ENCODE measurements at regions not wholly inside any gene's neighbourhood (a gene's known extent, or its start where the extent isn't known, plus 50 kb on each side); places are given as distances from the start of the nearest gene placed in this dataset.

GRCh38 chr3:166498446-166498845 is 661.2 kb upstream of the BCHE start:
- H3K4me1 ChIP-seq (ENCODE audit: insufficient read depth, low read length), result no peaks in the 10 kb centered on the region
- POLR2A ChIA-PET (ENCODE audit: partially characterized antibody), result no interaction called here
- Mint-ChIP-seq H3K27me3 (no peaks in the 10 kb centered on the region), H3K9me3 (peaks cover 4 to 28% (median 7%) of the 10 kb centered on the region in 8 donors), H3K27ac (no peak overlapping the region), H3K4me1 (no peaks in the 10 kb centered on the region), H3K36me3 (no peaks in the 10 kb centered on the region), H3K4me3 (no peak overlapping the region)
- H3K9me3 ChIP-seq (ENCODE audit: control insufficient read depth in 1 of 2, low read length in 2 of 2), result no peaks in the 10 kb centered on the region
- H3K4me3 ChIP-seq (ENCODE audit: low read length in 2 of 2), result no peak overlapping the region
- DNase-seq, result no peak
- H3K27ac ChIP-seq (ENCODE audit: low read depth, low read length), result no peak overlapping the region
- CTCF ChIA-PET (ENCODE audit: partially characterized antibody), result no interaction called here
- H3K27me3 ChIP-seq (ENCODE audit: insufficient read depth, low read length), result no peaks in the 10 kb centered on the region
- no peaks in the 10 kb centered on the region for H3K36me3 ChIP-seq (ENCODE audit: insufficient read depth, low read length)
- intact Hi-C loops (cut with micrococcal nuclease), result no loop called here

GRCh38 chr3:166489826-166490225 is 652.6 kb upstream of the BCHE start:
- Mint-ChIP-seq H3K27me3 (no peaks in the 10 kb centered on the region), H3K36me3 (no peaks in the 10 kb centered on the region), H3K27ac (no peak overlapping the region), H3K4me3 (no peak overlapping the region), H3K9me3 (peaks cover 0 to 8% (median 4%) of the 10 kb centered on the region in 8 donors), H3K4me1 (no peaks in the 10 kb centered on the region)
- Histone ChIP-seq H3K36me3 (ENCODE audit: insufficient read depth, low read length) (no peaks in the 10 kb centered on the region), H3K4me1 (ENCODE audit: insufficient read depth, low read length) (no peaks in the 10 kb centered on the region), H3K27me3 (ENCODE audit: insufficient read depth, low read length) (no peaks in the 10 kb centered on the region), H3K9me3 (ENCODE audit: control insufficient read depth in 1 of 2, low read length in 2 of 2) (no peaks in the 10 kb centered on the region), H3K4me3 (ENCODE audit: low read length in 2 of 2) (no peak overlapping the region), H3K27ac (ENCODE audit: low read depth, low read length) (no peak overlapping the region)
- DNase-seq, result no peak
- intact Hi-C loops (cut with micrococcal nuclease), result no loop called here
- ChIA-PET POLR2A (ENCODE audit: partially characterized antibody) (no interaction called here), CTCF (ENCODE audit: partially characterized antibody) (no interaction called here)

GRCh38 chr3:166488977-166489672 is 651.9 kb upstream of the BCHE start:
- no peaks in the 10 kb centered on the region for H3K27me3 Mint-ChIP-seq
- H3K4me1 Mint-ChIP-seq, result no peaks in the 10 kb centered on the region
- no peaks in the 10 kb centered on the region for H3K9me3 ChIP-seq (ENCODE audit: control insufficient read depth in 1 of 2, low read length in 2 of 2)
- intact Hi-C loops (cut with micrococcal nuclease), result no loop called here
- no peaks in the 10 kb centered on the region for H3K4me1 ChIP-seq (ENCODE audit: insufficient read depth, low read length)
- H3K27ac Mint-ChIP-seq, result no peak overlapping the region
- POLR2A ChIA-PET (ENCODE audit: partially characterized antibody), result no interaction called here
- no peak overlapping the region for H3K27ac ChIP-seq (ENCODE audit: low read depth, low read length)
- H3K36me3 Mint-ChIP-seq, result no peaks in the 10 kb centered on the region
- H3K4me3 Mint-ChIP-seq, result no peak overlapping the region
- H3K27me3 ChIP-seq (ENCODE audit: insufficient read depth, low read length), result no peaks in the 10 kb centered on the region
- no peak overlapping the region for H3K4me3 ChIP-seq (ENCODE audit: low read length in 2 of 2)
- DNase-seq, result no peak
- CTCF ChIA-PET (ENCODE audit: partially characterized antibody), result no interaction called here
- peaks cover 0 to 11% (median 4%) of the 10 kb centered on the region in 8 donors for H3K9me3 Mint-ChIP-seq
- no peaks in the 10 kb centered on the region for H3K36me3 ChIP-seq (ENCODE audit: insufficient read depth, low read length)

- Mint-ChIP-seq H3K36me3 (no peaks in the 10 kb centered on the region), H3K27me3 (no peaks in the 10 kb centered on the region), H3K4me1 (no peaks in the 10 kb centered on the region), H3K4me3 (no peak overlapping the region), H3K27ac (no peak overlapping the region), H3K9me3 (peaks cover 0 to 23% (median 5%) of the 10 kb centered on the region in 8 donors)
- no peaks in the 10 kb centered on the region for H3K36me3 ChIP-seq (ENCODE audit: insufficient read depth, low read length)
- H3K27ac ChIP-seq (ENCODE audit: low read depth, low read length), result no peak overlapping the region
- CTCF ChIA-PET (ENCODE audit: partially characterized antibody), result no interaction called here
- POLR2A ChIA-PET (ENCODE audit: partially characterized antibody), result no interaction called here
- no peak overlapping the region for H3K4me3 ChIP-seq (ENCODE audit: low read length in 2 of 2)
- no peaks in the 10 kb centered on the region for H3K9me3 ChIP-seq (ENCODE audit: control insufficient read depth in 1 of 2, low read length in 2 of 2)
- DNase-seq, result no peak
- H3K4me1 ChIP-seq (ENCODE audit: insufficient read depth, low read length), result no peaks in the 10 kb centered on the region
- intact Hi-C loops (cut with micrococcal nuclease), result no loop called here
- H3K27me3 ChIP-seq (ENCODE audit: insufficient read depth, low read length), result no peaks in the 10 kb centered on the region
Observed at GRCh38 chr3:166484470-166484869, 647.2 kb upstream of the BCHE start.

GRCh38 chr3:166481340-166481739 is 644.1 kb upstream of the BCHE start:
- Histone ChIP-seq H3K27ac (ENCODE audit: low read depth, low read length) (no peak overlapping the region), H3K4me1 (ENCODE audit: insufficient read depth, low read length) (no peaks in the 10 kb centered on the region), H3K27me3 (ENCODE audit: insufficient read depth, low read length) (no peaks in the 10 kb centered on the region), H3K36me3 (ENCODE audit: insufficient read depth, low read length) (no peaks in the 10 kb centered on the region), H3K9me3 (ENCODE audit: control insufficient read depth in 1 of 2, low read length in 2 of 2) (no peaks in the 10 kb centered on the region), H3K4me3 (ENCODE audit: low read length in 2 of 2) (no peak overlapping the region)
- Mint-ChIP-seq H3K36me3 (no peaks in the 10 kb centered on the region), H3K4me1 (no peaks in the 10 kb centered on the region), H3K27me3 (no peaks in the 10 kb centered on the region), H3K27ac (no peak overlapping the region), H3K9me3 (peaks cover 2 to 22% (median 11%) of the 10 kb centered on the region in 8 donors), H3K4me3 (no peak overlapping the region)
- DNase-seq, result no peak
- CTCF ChIA-PET (ENCODE audit: partially characterized antibody), result no interaction called here
- intact Hi-C loops (cut with micrococcal nuclease), result no loop called here
- POLR2A ChIA-PET (ENCODE audit: partially characterized antibody), result no interaction called here

GRCh38 chr3:166478356-166478755 is 641.1 kb upstream of the BCHE start:
- Mint-ChIP-seq H3K4me1 (no peaks in the 10 kb centered on the region), H3K27ac (no peak overlapping the region), H3K9me3 (peaks cover 2 to 16% (median 9%) of the 10 kb centered on the region in 8 donors), H3K4me3 (no peak overlapping the region), H3K36me3 (no peaks in the 10 kb centered on the region), H3K27me3 (no peaks in the 10 kb centered on the region)
- ChIA-PET CTCF (ENCODE audit: partially characterized antibody) (no interaction called here), POLR2A (ENCODE audit: partially characterized antibody) (no interaction called here)
- H3K27me3 ChIP-seq (ENCODE audit: insufficient read depth, low read length), result no peaks in the 10 kb centered on the region
- intact Hi-C loops (cut with micrococcal nuclease), result no loop called here
- DNase-seq, result no peak
- H3K27ac ChIP-seq (ENCODE audit: low read depth, low read length), result no peak overlapping the region
- no peaks in the 10 kb centered on the region for H3K9me3 ChIP-seq (ENCODE audit: control insufficient read depth in 1 of 2, low read length in 2 of 2)
- H3K36me3 ChIP-seq (ENCODE audit: insufficient read depth, low read length), result no peaks in the 10 kb centered on the region
- no peaks in the 10 kb centered on the region for H3K4me1 ChIP-seq (ENCODE audit: insufficient read depth, low read length)
- H3K4me3 ChIP-seq (ENCODE audit: low read length in 2 of 2), result no peak overlapping the region

- Histone ChIP-seq H3K4me3 (ENCODE audit: low read length in 2 of 2) (no peak overlapping the region), H3K27me3 (ENCODE audit: insufficient read depth, low read length) (no peaks in the 10 kb centered on the region), H3K9me3 (ENCODE audit: control insufficient read depth in 1 of 2, low read length in 2 of 2) (no peaks in the 10 kb centered on the region), H3K27ac (ENCODE audit: low read depth, low read length) (no peak overlapping the region), H3K4me1 (ENCODE audit: insufficient read depth, low read length) (no peaks in the 10 kb centered on the region), H3K36me3 (ENCODE audit: insufficient read depth, low read length) (no peaks in the 10 kb centered on the region)
- DNase-seq, result no peak
- intact Hi-C loops (cut with micrococcal nuclease), result no loop called here
- Mint-ChIP-seq H3K9me3 (peaks cover 0 to 7% (median 3%) of the 10 kb centered on the region in 8 donors), H3K36me3 (no peaks in the 10 kb centered on the region), H3K27me3 (no peaks in the 10 kb centered on the region), H3K4me1 (no peaks in the 10 kb centered on the region), H3K27ac (no peak overlapping the region), H3K4me3 (no peak overlapping the region)
- POLR2A ChIA-PET (ENCODE audit: partially characterized antibody), result no interaction called here
- CTCF ChIA-PET (ENCODE audit: partially characterized antibody), result no interaction called here
Observed at GRCh38 chr3:166473501-166473900, 636.3 kb upstream of the BCHE start.

- no peak for DNase-seq
- Histone ChIP-seq H3K9me3 (ENCODE audit: control insufficient read depth in 1 of 2, low read length in 2 of 2) (no peaks in the 10 kb centered on the region), H3K36me3 (ENCODE audit: insufficient read depth, low read length) (no peaks in the 10 kb centered on the region), H3K4me3 (ENCODE audit: low read length in 2 of 2) (no peak overlapping the region), H3K4me1 (ENCODE audit: insufficient read depth, low read length) (no peaks in the 10 kb centered on the region), H3K27me3 (ENCODE audit: insufficient read depth, low read length) (no peaks in the 10 kb centered on the region), H3K27ac (ENCODE audit: low read depth, low read length) (no peak overlapping the region)
- Mint-ChIP-seq H3K4me3 (no peak overlapping the region), H3K27me3 (no peaks in the 10 kb centered on the region), H3K27ac (no peak overlapping the region), H3K9me3 (peaks cover 0 to 5% (median under 1%) of the 10 kb centered on the region in 8 donors), H3K36me3 (no peaks in the 10 kb centered on the region), H3K4me1 (no peaks in the 10 kb centered on the region)
- ChIA-PET CTCF (ENCODE audit: partially characterized antibody) (no interaction called here), POLR2A (ENCODE audit: partially characterized antibody) (no interaction called here)
- intact Hi-C loops (cut with micrococcal nuclease), result no loop called here
Observed at GRCh38 chr3:166472015-166472414, 634.8 kb upstream of the BCHE start.
